ENCODE measurements at regions not wholly inside any gene's neighbourhood (a gene's known extent, or its start where the extent isn't known, plus 50 kb on each side); places are given as distances from the start of the nearest gene placed in this dataset.

DNA sequence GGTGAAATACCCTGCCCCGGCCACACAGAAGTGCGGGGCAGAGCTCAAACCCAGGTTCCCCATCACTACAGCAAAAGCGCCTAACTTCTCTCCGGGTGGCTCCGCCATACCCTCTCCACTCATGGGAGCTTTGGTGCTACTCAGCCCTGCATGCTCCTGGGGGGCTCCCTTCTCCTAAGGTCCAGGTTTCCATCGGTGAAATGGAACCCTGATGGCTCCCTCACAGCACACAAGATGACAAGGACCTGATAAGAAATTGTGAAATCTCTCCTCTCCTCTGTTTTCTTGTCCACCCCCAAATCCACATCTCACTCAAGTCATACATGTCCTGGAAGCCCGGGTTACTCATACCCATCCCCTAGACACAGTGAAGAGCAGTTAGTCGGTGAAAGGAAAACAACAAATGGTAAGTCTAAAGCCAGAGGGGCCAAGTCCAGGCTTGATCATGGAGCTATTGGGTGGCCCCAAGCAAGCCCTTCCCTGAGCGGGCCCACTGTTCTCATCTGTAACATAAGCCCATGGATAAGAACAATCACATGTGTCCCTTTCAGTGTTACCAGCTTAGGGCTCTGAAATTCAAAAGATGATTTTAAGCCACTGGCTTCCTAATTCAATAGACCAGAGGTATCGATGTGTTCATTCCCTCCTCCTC lies 317.5 kb downstream of the BCL11B start:
- Histone ChIP-seq H4K20me1 (ENCODE audit: insufficient read depth, low read length) (no peaks in the 10 kb centered on the region), H3K56ac (ENCODE audit: extremely low read depth, insufficient read depth, low read length) (no peak overlapping the region), H3K14ac (replicated peaks; ENCODE audit: low read depth, low read length) (no peak overlapping the region), H4K91ac (ENCODE audit: insufficient read depth, low read depth, low read length) (no peak overlapping the region), H2BK5ac (ENCODE audit: low read depth, low read length, poor library complexity, severe bottlenecking) (no peak overlapping the region), H2AK9ac (replicated peaks; ENCODE audit: low read depth, low read length, poor library complexity) (no peak overlapping the region), H3K27me3 (ENCODE audit: control insufficient read depth, insufficient read depth, low read length) (no peaks in the 10 kb centered on the region), H3K4me1 (ENCODE audit: control insufficient read depth, insufficient read depth, low read length) (no peaks in the 10 kb centered on the region), H4K8ac (ENCODE audit: low read depth in 2 of 2, low read length in 2 of 2) (no peak overlapping the region), H2AK5ac (ENCODE audit: low read depth, low read length) (no peak overlapping the region), H2AFZ (replicated peaks; ENCODE audit: low read length, poor library complexity) (no peak overlapping the region), H3K23ac (ENCODE audit: low read depth, low read length) (no peak overlapping the region), H3K9me1 (ENCODE audit: insufficient read depth, low read length) (no peaks in the 10 kb centered on the region), H3K27ac (ENCODE audit: insufficient read depth, low read length) (no peak overlapping the region), H3K9ac (ENCODE audit: low read depth, low read length) (no peak overlapping the region), H2BK120ac (ENCODE audit: low read depth, low read length) (no peak overlapping the region), H3K9me3 (ENCODE audit: control insufficient read depth, insufficient read depth, low read length) (peaks cover 48% of the 10 kb centered on the region), H2BK15ac (ENCODE audit: low read depth, low read length) (no peak overlapping the region), H3K36me3 (ENCODE audit: control insufficient read depth, insufficient read depth, low read length) (no peaks in the 10 kb centered on the region), H3K4me3 (ENCODE audit: insufficient read depth, low read depth, low read length) (no peak overlapping the region), H3K4ac (ENCODE audit: low read depth, low read length) (no peak overlapping the region), H4K5ac (ENCODE audit: low read depth, low read length) (no peak overlapping the region), H2BK20ac (ENCODE audit: low read depth, low read length) (no peak overlapping the region), H3K79me1 (ENCODE audit: low read depth in 1 of 2, low read length in 2 of 2) (no peaks in the 10 kb centered on the region), H3K18ac (ENCODE audit: low read depth, low read length) (no peak overlapping the region), H3K4me2 (ENCODE audit: low read depth, low read length) (no peak overlapping the region)
- ChIA-PET CTCF (no interaction called here), POLR2A (ENCODE audit: unreplicated experiment) (no interaction called here)
- TF ChIP-seq FOS (IDR thresholded peaks at IDR 0.05; ENCODE audit: low read depth, low read length) = no peak
- TF ChIP-seq, protein P1, sequence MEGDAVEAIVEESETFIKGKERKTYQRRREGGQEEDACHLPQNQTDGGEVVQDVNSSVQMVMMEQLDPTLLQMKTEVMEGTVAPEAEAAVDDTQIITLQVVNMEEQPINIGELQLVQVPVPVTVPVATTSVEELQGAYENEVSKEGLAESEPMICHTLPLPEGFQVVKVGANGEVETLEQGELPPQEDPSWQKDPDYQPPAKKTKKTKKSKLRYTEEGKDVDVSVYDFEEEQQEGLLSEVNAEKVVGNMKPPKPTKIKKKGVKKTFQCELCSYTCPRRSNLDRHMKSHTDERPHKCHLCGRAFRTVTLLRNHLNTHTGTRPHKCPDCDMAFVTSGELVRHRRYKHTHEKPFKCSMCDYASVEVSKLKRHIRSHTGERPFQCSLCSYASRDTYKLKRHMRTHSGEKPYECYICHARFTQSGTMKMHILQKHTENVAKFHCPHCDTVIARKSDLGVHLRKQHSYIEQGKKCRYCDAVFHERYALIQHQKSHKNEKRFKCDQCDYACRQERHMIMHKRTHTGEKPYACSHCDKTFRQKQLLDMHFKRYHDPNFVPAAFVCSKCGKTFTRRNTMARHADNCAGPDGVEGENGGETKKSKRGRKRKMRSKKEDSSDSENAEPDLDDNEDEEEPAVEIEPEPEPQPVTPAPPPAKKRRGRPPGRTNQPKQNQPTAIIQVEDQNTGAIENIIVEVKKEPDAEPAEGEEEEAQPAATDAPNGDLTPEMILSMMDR (conservative IDR thresholded peaks at IDR 0.05; ENCODE audit: low read depth, low read length) = no peak
- TF ChIP-seq, protein P2, sequence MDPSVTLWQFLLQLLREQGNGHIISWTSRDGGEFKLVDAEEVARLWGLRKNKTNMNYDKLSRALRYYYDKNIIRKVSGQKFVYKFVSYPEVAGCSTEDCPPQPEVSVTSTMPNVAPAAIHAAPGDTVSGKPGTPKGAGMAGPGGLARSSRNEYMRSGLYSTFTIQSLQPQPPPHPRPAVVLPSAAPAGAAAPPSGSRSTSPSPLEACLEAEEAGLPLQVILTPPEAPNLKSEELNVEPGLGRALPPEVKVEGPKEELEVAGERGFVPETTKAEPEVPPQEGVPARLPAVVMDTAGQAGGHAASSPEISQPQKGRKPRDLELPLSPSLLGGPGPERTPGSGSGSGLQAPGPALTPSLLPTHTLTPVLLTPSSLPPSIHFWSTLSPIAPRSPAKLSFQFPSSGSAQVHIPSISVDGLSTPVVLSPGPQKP (IDR thresholded peaks at IDR 0.05; ENCODE audit: borderline replicate concordance, low read depth, low read length) = no peak
- TF ChIP-seq POLR2A (IDR thresholded peaks at IDR 0.05; ENCODE audit: low read depth, low read length) = no peak
- no peak for TF ChIP-seq MXI1 (IDR thresholded peaks at IDR 0.05; ENCODE audit: borderline replicate concordance, low read depth, low read length)
- no peak for TF ChIP-seq NFE2L2 (IDR thresholded peaks at IDR 0.05; ENCODE audit: low read depth, low read length)
- no peak for TF ChIP-seq CHD1 (IDR thresholded peaks at IDR 0.05; ENCODE audit: low read depth, low read length)
- TF ChIP-seq SMC3 (IDR thresholded peaks at IDR 0.05; ENCODE audit: low read depth, low read length) = no peak
- no peak for TF ChIP-seq RAD21 (IDR thresholded peaks at IDR 0.05; ENCODE audit: low read length)
- TF ChIP-seq, protein P3, sequence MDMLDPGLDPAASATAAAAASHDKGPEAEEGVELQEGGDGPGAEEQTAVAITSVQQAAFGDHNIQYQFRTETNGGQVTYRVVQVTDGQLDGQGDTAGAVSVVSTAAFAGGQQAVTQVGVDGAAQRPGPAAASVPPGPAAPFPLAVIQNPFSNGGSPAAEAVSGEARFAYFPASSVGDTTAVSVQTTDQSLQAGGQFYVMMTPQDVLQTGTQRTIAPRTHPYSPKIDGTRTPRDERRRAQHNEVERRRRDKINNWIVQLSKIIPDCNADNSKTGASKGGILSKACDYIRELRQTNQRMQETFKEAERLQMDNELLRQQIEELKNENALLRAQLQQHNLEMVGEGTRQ (IDR thresholded peaks at IDR 0.05; ENCODE audit: low read depth, low read length) = no peak
- no peak for DNase-seq
- intact Hi-C loops (cut with micrococcal nuclease) (no loop called here), dilution Hi-C loops (cut with HindIII; ENCODE audit: low sequenced_read_pairs, unreplicated experiment) (no loop called here), in situ Hi-C loops (cut with MboI; ENCODE audit: low sequenced_read_pairs) (no loop called here)
- WGBS, 2 experiments (ENCODE audit: extremely low coverage in 2 of 2, insufficient read length in 1 of 2) = 80% methylated on average over 1 of the region's 10 CpGs; no CpG with 5 or more reads in 1 of the 2 experiments
- ATAC-seq (ENCODE audit: low read depth) = no peak
- no TSS peak for BruUV-seq (replicated peaks)

Measured in IMR-90 (cell line).